Sciatic nerve (tissue), 2 donors: ENCODE measurements at regions not wholly inside any gene's neighbourhood (a gene's known extent, or its start where the extent isn't known, plus 50 kb on each side); places are given as distances from the start of the nearest gene placed in this dataset.
A peak's percentile ranks its signal among the peaks of the same experiment; 100 is the strongest.
"Not testable (repeated sequence)": the region's sequence is repeated elsewhere in the genome, so short reads cannot be mapped to it uniquely, and the experiment has no call there.

Source experiments
- ATAC-seq: fragments of 200-7000 bp; cut with Tn5 transposase; one replicate; pipeline ENCODE4 v1.9.1; 2020; ENCODE audit warnings: mild to moderate bottlenecking, moderate library complexity
- DNase-seq: peaks from one replicate; pipeline ENCODE4 v3.0.0-alpha.2; 2020; ENCODE audit warnings: low spot score
- intact Hi-C: fragments of 100-400 bp; cut with DNase I; formaldehyde crosslinking; loops from one replicate; pipeline ENCODE4 v1.14.2; 2022
- donor health status: DM: no; HTN: no; CAD: no.
- donor health status: DM: no; HTN: no; CAD: no.

- DNase-seq (no peak), ATAC-seq (no peak)
- intact Hi-C loops = no loop called here
Observed at GRCh38 chr3:34584971-34585370, 786.5 kb downstream of the PDCD6IP start.

GRCh38 chr3:34599595-34599994, 801.2 kb downstream of the PDCD6IP start:
- intact Hi-C loops = no loop called here
- no peak for DNase-seq
- no peak for ATAC-seq

GRCh38 chr3:34619990-34620389, 821.6 kb downstream of the PDCD6IP start:
- DNase-seq (no peak), ATAC-seq (no peak)
- intact Hi-C loops = no loop called here

GRCh38 chr3:34626699-34627098, 828.3 kb downstream of the PDCD6IP start:
- intact Hi-C loops = no loop called here
- ATAC-seq (no peak), DNase-seq (no peak)

- no peak for DNase-seq
- ATAC-seq = no peak
- intact Hi-C loops = no loop called here
Observed at GRCh38 chr3:34634939-34635338, 836.5 kb downstream of the PDCD6IP start.

GRCh38 chr3:34635352-34635850, 837.0 kb downstream of the PDCD6IP start:
- no peak for DNase-seq
- ATAC-seq = no peak
- intact Hi-C loops = no loop called here

GRCh38 chr3:34646911-34647460, 848.6 kb downstream of the PDCD6IP start:
- DNase-seq = no peak
- intact Hi-C loops = no loop called here
- no peak for ATAC-seq

GRCh38 chr3:34650131-34650530, 851.7 kb downstream of the PDCD6IP start:
- no peak for ATAC-seq
- intact Hi-C loops = no loop called here
- DNase-seq = no peak

- intact Hi-C loops = no loop called here
- DNase-seq (no peak), ATAC-seq (no peak)
Observed at GRCh38 chr3:34668915-34669314, 870.5 kb downstream of the PDCD6IP start.

GRCh38 chr3:34669490-34669889, 871.1 kb downstream of the PDCD6IP start:
- ATAC-seq = no peak
- no peak for DNase-seq
- intact Hi-C loops = no loop called here

GRCh38 chr3:34675383-34676120, 877.1 kb downstream of the PDCD6IP start:
- DNase-seq = no peak
- intact Hi-C loops = no loop called here
- ATAC-seq = no peak

- intact Hi-C loops = no loop called here
- ATAC-seq (no peak), DNase-seq (no peak)
Observed at GRCh38 chr3:34676436-34676835, 878.0 kb downstream of the PDCD6IP start.

GRCh38 chr3:34678575-34678974, 880.1 kb downstream of the PDCD6IP start:
- intact Hi-C loops = no loop called here
- ATAC-seq = no peak

GRCh38 chr3:34679055-34679454, 880.6 kb downstream of the PDCD6IP start:
- DNase-seq, intact Hi-C loops, ATAC-seq: not testable (repeated sequence)

More at GRCh38 chr3:34678575-34678974, 880.1 kb downstream of the PDCD6IP start:
- DNase-seq = no peak

GRCh38 chr3:34683851-34684250, 885.4 kb downstream of the PDCD6IP start:
- peak; percentile 83 for DNase-seq
- ATAC-seq = peak; percentile 50
- intact Hi-C loops = no loop called here

GRCh38 chr3:34686541-34686940, 888.1 kb downstream of the PDCD6IP start:
- intact Hi-C loops = no loop called here
- ATAC-seq = no peak
- no peak for DNase-seq

- intact Hi-C loops = no loop called here
- ATAC-seq (no peak), DNase-seq (no peak)
Observed at GRCh38 chr3:34687671-34688070, 889.2 kb downstream of the PDCD6IP start.

- no peak for DNase-seq
- intact Hi-C loops = no loop called here
- ATAC-seq = no peak
Observed at GRCh38 chr3:34696831-34697230, 898.4 kb downstream of the PDCD6IP start.

- intact Hi-C loops = no loop called here
- DNase-seq = no peak
- ATAC-seq = no peak
Observed at GRCh38 chr3:34703053-34703452, 904.6 kb downstream of the PDCD6IP start.

GRCh38 chr3:34724916-34725499, 914.3 kb upstream of the ARPP21 start:
- intact Hi-C loops = no loop called here
- DNase-seq = no peak
- no peak for ATAC-seq
